IPS-15b (cell line): ENCODE measurements at regions not wholly inside any gene's neighbourhood (a gene's known extent, or its start where the extent isn't known, plus 50 kb on each side); places are given as distances from the start of the nearest gene placed in this dataset.
A peak's percentile ranks its signal among the peaks of the same experiment; 100 is the strongest.

Experiments
- H3K27me3 ChIP-seq: one replicate; pipeline ENCODE4 v1.6.1; 2013; ENCODE audit warnings: low read length; ENCODE audit not compliant: control insufficient read depth, insufficient read depth
- H3K36me3 ChIP-seq: one replicate; pipeline ENCODE4 v1.6.1; 2013; ENCODE audit warnings: low read length; ENCODE audit not compliant: control insufficient read depth, insufficient read depth
- H3K4me1 ChIP-seq: one replicate; pipeline ENCODE4 v1.6.1; 2013; ENCODE audit warnings: mild to moderate bottlenecking, low read length; ENCODE audit not compliant: control insufficient read depth, insufficient read depth
- H3K4me3 ChIP-seq: one replicate; pipeline ENCODE4 v1.5.1; 2013; ENCODE audit warnings: low read depth, low read length
- H3K9ac ChIP-seq: one replicate; pipeline ENCODE4 v1.6.1; 2013; ENCODE audit warnings: low read depth, mild to moderate bottlenecking, low read length
- H3K9me3 ChIP-seq: one replicate; pipeline ENCODE4 v1.6.1; 2013; ENCODE audit warnings: mild to moderate bottlenecking, low read length; ENCODE audit not compliant: control insufficient read depth, insufficient read depth

DNA sequence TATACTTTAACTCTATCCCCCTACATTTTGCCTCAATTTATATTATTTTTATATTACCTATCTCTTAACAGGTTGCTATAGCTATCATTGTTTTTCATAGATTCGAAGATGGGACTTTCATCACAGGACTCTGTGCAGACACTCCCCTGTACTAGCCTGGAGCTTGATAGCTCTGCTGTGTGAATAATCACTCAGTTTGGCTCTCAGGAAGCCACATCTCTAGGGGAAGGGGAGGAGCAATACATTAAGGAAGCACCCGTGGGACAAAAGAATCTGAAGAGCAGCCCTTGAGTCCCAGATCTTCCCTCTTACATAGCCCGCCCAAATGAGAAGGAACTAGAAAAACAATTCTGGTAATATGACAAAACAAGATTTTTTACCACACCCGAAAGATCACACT lies 114.3 kb upstream of the FXR1 start:
- no peaks in the 10 kb centered on the region for H3K4me1 ChIP-seq
- no peak overlapping the region for H3K9ac ChIP-seq
- H3K36me3 ChIP-seq = no peaks in the 10 kb centered on the region
- no peaks in the 10 kb centered on the region for H3K9me3 ChIP-seq
- H3K27me3 ChIP-seq = no peaks in the 10 kb centered on the region
- no peak overlapping the region for H3K4me3 ChIP-seq

DNA sequence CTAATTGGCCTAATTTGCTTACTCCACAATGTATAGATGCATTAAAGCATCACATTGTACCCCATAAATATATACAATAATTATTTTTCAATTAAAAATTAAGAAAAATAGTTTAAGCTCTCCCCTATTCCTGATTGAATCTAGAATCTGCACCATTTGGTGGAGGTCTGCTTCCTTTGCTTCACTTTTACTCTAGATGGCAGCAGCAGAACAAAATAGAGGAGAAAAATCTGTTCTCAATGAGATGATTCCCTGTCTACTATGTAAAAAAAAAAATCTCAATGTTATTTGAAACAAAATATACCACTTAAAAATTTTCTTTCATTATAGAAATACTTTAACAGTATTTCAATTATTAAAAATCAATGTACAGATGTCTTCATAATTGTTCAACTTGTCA lies 109.6 kb upstream of the FXR1 start:
- peaks cover 5% of the 10 kb centered on the region for H3K4me1 ChIP-seq
- no peaks in the 10 kb centered on the region for H3K27me3 ChIP-seq
- H3K9me3 ChIP-seq = no peaks in the 10 kb centered on the region
- H3K9ac ChIP-seq = no peak overlapping the region
- H3K36me3 ChIP-seq = no peaks in the 10 kb centered on the region
- H3K4me3 ChIP-seq = no peak overlapping the region

- Histone ChIP-seq H3K4me1 (peaks cover 5% of the 10 kb centered on the region), H3K27me3 (no peaks in the 10 kb centered on the region), H3K9ac (peak overlapping the region; percentile 76), H3K4me3 (no peak overlapping the region), H3K36me3 (no peaks in the 10 kb centered on the region), H3K9me3 (no peaks in the 10 kb centered on the region)
Observed at GRCh38 chr3:180804916-180805315, 107.6 kb upstream of the FXR1 start.

GRCh38 chr3:180808823-180809575 lies 103.5 kb upstream of the FXR1 start:
- Histone ChIP-seq H3K9ac (no peak overlapping the region), H3K9me3 (no peaks in the 10 kb centered on the region), H3K4me3 (no peak overlapping the region), H3K27me3 (no peaks in the 10 kb centered on the region), H3K36me3 (no peaks in the 10 kb centered on the region), H3K4me1 (peaks cover 5% of the 10 kb centered on the region)

DNA sequence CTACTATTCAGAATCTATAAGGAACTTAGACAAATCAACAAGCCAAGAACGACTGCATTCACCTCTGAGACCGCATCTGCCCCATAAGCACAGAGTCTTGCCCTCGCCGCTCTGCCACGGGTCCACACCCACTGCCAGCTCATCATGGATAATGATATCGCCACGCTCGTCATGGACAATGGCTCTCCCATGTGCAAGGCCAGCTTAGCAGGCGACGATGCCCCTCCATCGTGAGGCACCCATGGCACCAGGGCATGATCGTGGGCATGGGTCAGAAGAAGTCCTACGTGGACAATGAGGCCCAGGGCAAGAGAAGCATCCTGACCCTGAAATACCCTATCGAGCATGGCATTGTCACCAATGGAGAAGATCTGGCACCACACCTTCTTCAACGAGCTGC lies 92.1 kb upstream of the FXR1 start:
- Histone ChIP-seq H3K9ac (no peak overlapping the region), H3K36me3 (no peaks in the 10 kb centered on the region), H3K27me3 (no peaks in the 10 kb centered on the region), H3K4me1 (no peaks in the 10 kb centered on the region), H3K4me3 (no peak overlapping the region), H3K9me3 (no peaks in the 10 kb centered on the region)

- no peak overlapping the region for H3K9ac ChIP-seq
- no peaks in the 10 kb centered on the region for H3K27me3 ChIP-seq
- H3K36me3 ChIP-seq = no peaks in the 10 kb centered on the region
- H3K4me3 ChIP-seq = no peak overlapping the region
- no peaks in the 10 kb centered on the region for H3K4me1 ChIP-seq
- H3K9me3 ChIP-seq = no peaks in the 10 kb centered on the region
Observed at GRCh38 chr3:180825964-180826363, 86.5 kb upstream of the FXR1 start.

DNA sequence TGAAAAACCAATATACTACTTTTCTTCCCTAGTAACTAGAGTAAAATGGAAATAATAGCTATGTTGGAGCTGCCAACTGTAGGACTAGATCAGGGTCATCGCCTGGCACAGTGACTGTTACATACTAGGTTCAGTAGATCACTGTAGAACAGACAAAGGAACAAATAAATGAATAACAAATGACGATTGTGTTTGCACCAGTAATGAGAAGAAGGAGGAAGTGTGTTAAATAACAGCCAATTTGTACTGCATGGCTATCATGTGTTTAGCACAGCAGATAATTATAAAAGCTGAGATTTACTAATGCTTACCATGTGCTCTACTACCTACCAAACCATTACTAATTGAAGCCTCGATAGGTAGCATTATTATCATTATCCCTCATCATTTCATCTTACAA lies 85.3 kb upstream of the FXR1 start:
- no peak overlapping the region for H3K4me3 ChIP-seq
- H3K9me3 ChIP-seq = no peaks in the 10 kb centered on the region
- H3K4me1 ChIP-seq = no peaks in the 10 kb centered on the region
- H3K9ac ChIP-seq = no peak overlapping the region
- H3K27me3 ChIP-seq = no peaks in the 10 kb centered on the region
- H3K36me3 ChIP-seq = no peaks in the 10 kb centered on the region

- Histone ChIP-seq H3K4me1 (no peaks in the 10 kb centered on the region), H3K36me3 (no peaks in the 10 kb centered on the region), H3K27me3 (no peaks in the 10 kb centered on the region), H3K9me3 (no peaks in the 10 kb centered on the region), H3K9ac (no peak overlapping the region), H3K4me3 (no peak overlapping the region)
Observed at GRCh38 chr3:180828001-180828720, 84.3 kb upstream of the FXR1 start.

GRCh38 chr3:180828723-180829408 lies 83.6 kb upstream of the FXR1 start:
- H3K27me3 ChIP-seq = no peaks in the 10 kb centered on the region
- H3K36me3 ChIP-seq = no peaks in the 10 kb centered on the region

DNA sequence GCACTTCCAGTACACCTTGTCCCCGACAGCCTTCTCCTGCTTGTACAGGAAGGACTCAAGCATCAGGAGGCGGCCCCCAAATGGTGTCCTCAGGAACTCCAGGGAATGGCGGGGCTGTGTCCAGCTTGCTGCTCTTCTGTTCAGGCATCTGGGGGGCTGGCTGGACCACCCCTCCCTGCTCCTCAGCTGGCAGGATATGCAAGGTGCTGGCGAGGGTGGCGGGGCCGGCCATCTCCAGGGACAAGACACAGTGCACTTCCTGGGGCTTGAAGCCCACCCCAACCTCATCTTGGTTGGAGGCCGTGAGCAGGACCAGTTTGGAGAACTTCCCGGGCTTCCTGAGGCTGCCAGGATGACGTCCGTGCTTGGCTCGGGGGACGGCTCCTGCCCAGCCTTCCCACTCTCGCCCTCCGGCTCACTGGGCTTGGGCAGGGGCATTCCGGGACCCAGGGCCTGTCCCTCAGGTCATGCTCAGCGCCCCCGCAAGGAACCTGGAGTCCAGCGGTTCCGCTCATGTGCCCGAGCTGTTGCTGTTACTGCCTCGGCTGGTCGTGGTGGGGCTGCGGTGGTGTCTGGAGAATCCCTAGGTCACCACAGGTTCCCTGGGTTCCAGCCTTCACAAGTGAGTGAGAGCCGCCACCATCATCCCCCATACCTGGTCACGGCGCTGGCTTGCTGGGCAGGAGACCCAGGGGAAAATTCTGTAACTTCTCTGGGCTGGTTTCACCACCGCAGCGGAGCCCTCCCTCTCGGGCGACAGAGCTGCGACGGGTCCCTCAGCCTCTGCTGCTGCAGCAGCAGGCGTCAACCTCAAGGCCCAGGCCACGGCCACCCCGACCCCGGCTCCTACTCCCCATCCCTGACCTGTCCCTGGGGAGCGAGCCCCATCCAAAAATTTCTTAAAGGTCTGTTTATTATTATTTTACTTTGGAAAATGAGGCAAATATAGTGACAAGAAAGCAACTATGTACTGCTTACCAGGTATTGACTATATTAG lies 82.8 kb upstream of the FXR1 start:
- no peak overlapping the region for H3K4me3 ChIP-seq
- no peaks in the 10 kb centered on the region for H3K4me1 ChIP-seq
- no peaks in the 10 kb centered on the region for H3K9me3 ChIP-seq
- H3K9ac ChIP-seq = no peak overlapping the region
- no peaks in the 10 kb centered on the region for H3K27me3 ChIP-seq
- no peaks in the 10 kb centered on the region for H3K36me3 ChIP-seq

More at GRCh38 chr3:180828723-180829408, 83.6 kb upstream of the FXR1 start:
- Histone ChIP-seq H3K9me3 (no peaks in the 10 kb centered on the region), H3K9ac (no peak overlapping the region), H3K4me3 (no peak overlapping the region), H3K4me1 (no peaks in the 10 kb centered on the region)

GRCh38 chr3:180835501-180835900 lies 77.0 kb upstream of the FXR1 start:
- Histone ChIP-seq H3K36me3 (no peaks in the 10 kb centered on the region), H3K4me1 (no peaks in the 10 kb centered on the region), H3K27me3 (no peaks in the 10 kb centered on the region), H3K9ac (no peak overlapping the region), H3K9me3 (no peaks in the 10 kb centered on the region), H3K4me3 (no peak overlapping the region)
